GM12865 (cell line): ENCODE measurements at regions not wholly inside any gene's neighbourhood (a gene's known extent, or its start where the extent isn't known, plus 50 kb on each side); places are given as distances from the start of the nearest gene placed in this dataset.

Source experiments
- DNase-seq: peaks from one replicate; pipeline ENCODE4 v3.0.0; 2010; ENCODE audit warnings: low read depth
- H3K4me3 ChIP-seq: 2 replicates; pipeline ENCODE4 v1.5.1; 2011; ENCODE audit warnings: mild to moderate bottlenecking, low read depth, low read length, control low read depth
- TF ChIP-seq, protein P1 (sequence below): IDR thresholded peaks from 2 replicates; pipeline ENCODE4 v1.5.1; 2011; ENCODE audit warnings: low read length, control low read depth, low read depth, inconsistent platforms; ENCODE audit not compliant: insufficient read depth; ENCODE audit errors: missing control alignments

DNA sequence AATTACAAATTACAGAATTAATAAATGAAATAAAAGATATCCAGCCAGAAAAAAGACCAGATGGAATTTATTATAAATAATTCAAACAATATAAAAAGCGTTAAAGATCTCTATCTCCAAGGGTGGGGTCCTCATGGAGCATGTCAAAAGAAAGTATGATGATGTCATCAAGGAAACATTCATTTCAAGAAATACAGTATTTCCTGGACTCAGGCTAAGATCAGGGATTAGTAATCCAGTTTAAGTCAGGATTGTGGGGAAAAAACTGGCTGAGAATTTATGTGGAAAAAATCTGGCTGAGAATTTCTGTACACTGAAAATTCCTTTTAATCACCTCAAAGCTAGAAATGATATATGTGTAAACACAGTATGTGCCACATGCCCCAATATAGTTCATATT lies 1075.3 kb downstream of the XPNPEP1 start:
- no peak for DNase-seq
- TF ChIP-seq, protein P1, sequence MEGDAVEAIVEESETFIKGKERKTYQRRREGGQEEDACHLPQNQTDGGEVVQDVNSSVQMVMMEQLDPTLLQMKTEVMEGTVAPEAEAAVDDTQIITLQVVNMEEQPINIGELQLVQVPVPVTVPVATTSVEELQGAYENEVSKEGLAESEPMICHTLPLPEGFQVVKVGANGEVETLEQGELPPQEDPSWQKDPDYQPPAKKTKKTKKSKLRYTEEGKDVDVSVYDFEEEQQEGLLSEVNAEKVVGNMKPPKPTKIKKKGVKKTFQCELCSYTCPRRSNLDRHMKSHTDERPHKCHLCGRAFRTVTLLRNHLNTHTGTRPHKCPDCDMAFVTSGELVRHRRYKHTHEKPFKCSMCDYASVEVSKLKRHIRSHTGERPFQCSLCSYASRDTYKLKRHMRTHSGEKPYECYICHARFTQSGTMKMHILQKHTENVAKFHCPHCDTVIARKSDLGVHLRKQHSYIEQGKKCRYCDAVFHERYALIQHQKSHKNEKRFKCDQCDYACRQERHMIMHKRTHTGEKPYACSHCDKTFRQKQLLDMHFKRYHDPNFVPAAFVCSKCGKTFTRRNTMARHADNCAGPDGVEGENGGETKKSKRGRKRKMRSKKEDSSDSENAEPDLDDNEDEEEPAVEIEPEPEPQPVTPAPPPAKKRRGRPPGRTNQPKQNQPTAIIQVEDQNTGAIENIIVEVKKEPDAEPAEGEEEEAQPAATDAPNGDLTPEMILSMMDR, result no peak
- no peak overlapping the region for H3K4me3 ChIP-seq

DNA sequence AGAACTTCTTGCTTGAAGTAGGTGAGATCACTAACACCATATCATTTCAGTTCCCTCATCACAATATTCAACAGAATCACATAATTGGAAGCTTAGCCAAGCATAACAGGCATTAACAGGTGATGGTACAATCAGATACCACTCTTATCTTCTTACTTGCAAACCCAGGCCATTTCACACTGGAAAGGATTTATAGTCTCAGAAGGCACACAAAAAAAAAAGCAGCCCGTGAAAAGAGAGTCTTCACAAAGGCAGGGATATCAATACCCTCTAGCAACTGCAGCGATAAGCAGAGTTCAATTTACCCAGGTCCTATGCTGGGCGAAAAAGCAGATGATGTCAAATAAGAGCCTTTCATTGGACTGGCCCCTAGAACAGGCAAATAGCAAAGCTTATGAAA lies 1082.4 kb downstream of the XPNPEP1 start:
- TF ChIP-seq, protein P1, result no peak

GRCh38 chr10:108836362-108836761 lies 1086.9 kb downstream of the XPNPEP1 start:
- H3K4me3 ChIP-seq, result no peak overlapping the region
- no peak for DNase-seq
- TF ChIP-seq, protein P1, result no peak

More for the DNA sequence above, 1082.4 kb downstream of the XPNPEP1 start:
- DNase-seq, result no peak
- no peak overlapping the region for H3K4me3 ChIP-seq

DNA sequence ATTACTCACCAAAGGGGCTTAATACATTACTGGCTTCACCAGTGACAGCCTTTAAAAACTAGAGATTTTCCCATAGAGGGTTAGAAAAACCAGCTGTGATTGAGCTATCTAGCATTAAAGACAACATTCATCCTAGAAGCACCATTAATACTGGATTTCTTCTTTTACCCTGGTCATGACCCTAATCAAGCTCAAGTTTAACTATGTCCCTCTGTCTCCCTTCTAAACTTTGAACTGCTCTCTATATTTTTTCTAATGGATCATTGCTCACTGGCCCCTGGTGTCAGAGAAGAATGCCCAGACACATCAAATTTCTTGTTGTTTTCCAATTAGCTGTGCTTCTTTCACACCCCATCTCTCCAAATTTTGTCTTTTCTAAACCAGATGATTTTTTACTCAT lies 1101.3 kb downstream of the XPNPEP1 start:
- DNase-seq, result no peak
- no peak overlapping the region for H3K4me3 ChIP-seq
- TF ChIP-seq, protein P1, result no peak

DNA sequence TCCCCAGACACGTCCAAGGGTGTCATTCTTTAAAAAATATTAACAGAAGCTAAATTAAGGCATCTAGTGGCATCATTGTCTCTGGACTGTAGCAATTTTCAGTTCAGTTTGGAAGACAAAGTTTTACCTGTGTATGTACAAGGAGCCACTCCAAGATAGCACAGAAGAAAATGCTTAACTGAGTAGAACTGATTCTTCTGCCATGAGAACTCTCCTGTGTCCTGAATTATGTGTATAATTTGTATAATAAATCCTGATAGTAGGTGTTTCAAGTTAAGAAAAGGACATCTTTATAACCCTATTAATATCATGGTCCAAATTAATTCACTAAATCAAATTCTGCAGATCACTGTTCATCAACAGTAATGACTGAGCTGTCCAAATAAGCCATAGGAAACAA lies 1104.0 kb downstream of the XPNPEP1 start:
- H3K4me3 ChIP-seq, result no peak overlapping the region
- DNase-seq, result no peak
- TF ChIP-seq, protein P1, result no peak

- no peak overlapping the region for H3K4me3 ChIP-seq
- TF ChIP-seq, protein P1, result no peak
- no peak for DNase-seq
These were observed 1105.7 kb downstream of the XPNPEP1 start for GRCh38 chr10:108817584-108817983.

- TF ChIP-seq, protein P1, result no peak
- H3K4me3 ChIP-seq, result no peak overlapping the region
- DNase-seq, result no peak
These were observed 1106.2 kb downstream of the XPNPEP1 start for GRCh38 chr10:108817135-108817534.
